B cell (primary cell): ENCODE measurements at regions not wholly inside any gene's neighbourhood (a gene's known extent, or its start where the extent isn't known, plus 50 kb on each side); places are given as distances from the start of the nearest gene placed in this dataset.

Experiments used
- ATAC-seq: fragments of 200-7000 bp; cut with Tn5 transposase; one replicate; pipeline ENCODE4 v1.10.0; 2021; ENCODE audit warnings: low read depth, mild to moderate bottlenecking, moderate number of reproducible peaks, moderate library complexity
- CTCF ChIA-PET: fragments of 350-600 bp; sonication (Branson Sonifier 250); formaldehyde crosslinking; loops from one replicate; lab custom pipeline; 2021; ENCODE audit warnings: antibody characterized with exemption, inconsistent platforms; lab: Charles Lee
- POLR2A ChIA-PET: fragments of 350-600 bp; sonication (Branson Sonifier 250); formaldehyde crosslinking; loops from one replicate; lab custom pipeline; 2021; ENCODE audit warnings: antibody characterized with exemption; lab: Charles Lee
- DNase-seq: peaks from one replicate; pipeline ENCODE4 v3.0.0; 2013
- H2AFZ ChIP-seq: 2 replicates; pipeline ENCODE4 v1.6.1; 2012; ENCODE audit warnings: mild to moderate bottlenecking, low read depth, low read length; ENCODE audit not compliant: insufficient read depth, poor library complexity, severe bottlenecking
- H3K27ac ChIP-seq, 2 donors: 1 replicate in 1 of 2; 2 replicates in 1 of 2; pipeline ENCODE4 v1.5.1; 2012 to 2013; ENCODE audit warnings: low read length in 2 of 2, mild to moderate bottlenecking in 2 of 2, moderate library complexity in 1 of 2
- H3K27me3 ChIP-seq, 4 experiments: fragments of 200-600 bp in 1 of 4; sonication (generic) in 1 of 4; replicated peaks in 1 of 4; 1 replicate in 2 of 4; 2 replicates in 2 of 4; pipeline versions ENCODE4 v1.6.1 to v1.7.0; 2013 to 2016; ENCODE audit warnings: low read length in 3 of 4, mild to moderate bottlenecking in 2 of 4, mixed read lengths in 1 of 4, moderate library complexity in 1 of 4; ENCODE audit not compliant: insufficient read depth in 4 of 4, control insufficient read depth in 3 of 4; ENCODE audit errors: control extremely low read depth in 1 of 4
- H3K36me3 ChIP-seq, 2 experiments: replicated peaks in 1 of 2; 1 replicate in 1 of 2; 2 replicates in 1 of 2; pipeline versions ENCODE4 v1.6.1 to v1.7.1; 2013; ENCODE audit warnings: low read length in 1 of 2; ENCODE audit not compliant: insufficient read depth in 2 of 2, control insufficient read depth in 1 of 2; ENCODE audit errors: control extremely low read depth in 1 of 2, extremely low read depth in 1 of 2
- H3K4me1 ChIP-seq, 2 donors: fragments of 200-600 bp in 1 of 2; sonication (generic) in 1 of 2; 1 replicate in 1 of 2; 2 replicates in 1 of 2; pipeline versions ENCODE4 v1.5.1 to v1.6.1; 2013 to 2017; ENCODE audit warnings: low read length in 2 of 2; ENCODE audit not compliant: control insufficient read depth in 2 of 2, insufficient read depth in 2 of 2
- H3K4me2 ChIP-seq: replicated peaks from 2 replicates; pipeline ENCODE3; 2012; ENCODE audit warnings: mild to moderate bottlenecking, low read depth, low read length; ENCODE audit not compliant: poor library complexity, severe bottlenecking
- H3K4me3 ChIP-seq, 5 experiments: fragments of 200-600 bp in 1 of 5; sonication (generic) in 1 of 5; 1 replicate in 3 of 5; 2 replicates in 2 of 5; pipeline versions ENCODE4 v1.5.1 to v1.7.0; 2011 to 2016; ENCODE audit warnings: low read length in 4 of 5, mild to moderate bottlenecking in 4 of 5, low read depth in 2 of 5, control low read depth in 1 of 5, moderate library complexity in 1 of 5; ENCODE audit not compliant: insufficient read depth in 1 of 5; ENCODE audit errors: control extremely low read depth in 1 of 5, extremely low read depth in 1 of 5
- H3K79me2 ChIP-seq: fragments of 200-600 bp; sonication (generic); one replicate; pipeline ENCODE4 v1.6.0; 2016; ENCODE audit warnings: low read length; ENCODE audit not compliant: control insufficient read depth, insufficient read depth
- H3K9ac ChIP-seq: fragments of 200-600 bp; sonication (generic); 2 replicates; pipeline ENCODE4 v1.6.1; 2017; ENCODE audit warnings: mild to moderate bottlenecking, low read length, moderate library complexity
- H3K9me3 ChIP-seq, 3 donors: one replicate each; pipeline versions ENCODE4 v1.6.1 to v1.7.1; 2013; ENCODE audit warnings: low read length in 2 of 3; ENCODE audit not compliant: control insufficient read depth in 2 of 3, insufficient read depth in 1 of 3; ENCODE audit errors: control extremely low read depth in 1 of 3
- H4K20me1 ChIP-seq: 2 replicates; pipeline ENCODE4 v1.6.0; 2012; ENCODE audit warnings: mild to moderate bottlenecking, low read length; ENCODE audit not compliant: insufficient read depth, control insufficient read depth, poor library complexity, severe bottlenecking
- H3K27ac Mint-ChIP-seq: one replicate; pipeline ENCODE4 v1.8.0; 2021; ENCODE audit warnings: mixed read lengths
- H3K27me3 Mint-ChIP-seq: one replicate; pipeline ENCODE4 v1.8.0; 2021; ENCODE audit warnings: mixed read lengths
- H3K4me1 Mint-ChIP-seq: one replicate; pipeline ENCODE4 v1.8.0; 2021; ENCODE audit warnings: mixed read lengths
- H3K4me3 Mint-ChIP-seq: one replicate; pipeline ENCODE4 v1.8.0; 2021; ENCODE audit warnings: mixed read lengths
- H3K9me3 Mint-ChIP-seq: one replicate; pipeline ENCODE4 v1.8.0; 2022; ENCODE audit warnings: mixed read lengths; ENCODE audit not compliant: insufficient read depth
- EZH2 ChIP-seq: IDR thresholded peaks from 2 replicates; pipeline ENCODE4 v1.6.1; 2012; ENCODE audit warnings: borderline replicate concordance, low read depth, mild to moderate bottlenecking, moderate library complexity, low read length; ENCODE audit not compliant: insufficient read depth, poor library complexity, severe bottlenecking
- WGBS: methylation state at CpG from one replicate; pipeline ENCODE4 v1.1.5; 2013; ENCODE audit warnings: missing lambda C conversion rate; ENCODE audit not compliant: insufficient coverage; 5-methylcytosine and 5-hydroxymethylcytosine counted together
- intact Hi-C: fragments of 100-400 bp; cut with micrococcal nuclease; formaldehyde crosslinking; loops from one replicate; pipeline ENCODE4 v1.10.0; 2022
- TF ChIP-seq, protein P1 (sequence below): fragments of 200-600 bp; IDR thresholded peaks from one replicate; pipeline ENCODE4 v1.8.0; 2022; ENCODE audit warnings: antibody characterized with exemption, mild to moderate bottlenecking

DNA sequence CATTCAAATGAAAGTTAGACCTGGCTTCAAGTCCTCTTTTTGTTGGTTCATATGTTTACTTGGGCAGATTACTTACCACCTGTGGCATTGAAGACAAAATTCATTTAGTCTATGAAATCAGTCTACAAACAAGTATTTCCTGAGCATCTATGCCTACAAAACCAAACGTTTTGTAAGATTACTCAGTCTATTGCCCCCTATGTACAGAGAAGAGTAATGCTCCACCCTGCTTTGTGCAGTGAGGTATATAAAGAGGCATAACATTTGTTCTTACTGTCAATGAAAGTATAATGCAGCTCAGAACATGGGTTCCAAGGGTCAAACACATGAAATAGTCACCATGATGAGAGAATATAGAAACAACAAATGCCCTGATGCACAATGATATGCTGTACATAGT lies 580.7 kb downstream of the KIF4B start:
- H3K27ac Mint-ChIP-seq, result no peak overlapping the region
- no peaks in the 10 kb centered on the region for H3K27me3 Mint-ChIP-seq
- H2AFZ ChIP-seq, result no peak overlapping the region
- no peaks in the 10 kb centered on the region for H3K27me3 ChIP-seq
- no peak overlapping the region for H3K4me3 ChIP-seq
- ChIA-PET CTCF (no interaction called here), POLR2A (no interaction called here)
- no peaks in the 10 kb centered on the region for H4K20me1 ChIP-seq
- H3K27ac ChIP-seq, result no peak overlapping the region
- H3K4me3 Mint-ChIP-seq, result no peak overlapping the region
- no CpG with 5 or more reads among the region's 1 CpG for WGBS
- H3K9me3 Mint-ChIP-seq, result no peaks in the 10 kb centered on the region
- H3K9me3 ChIP-seq, result no peaks in the 10 kb centered on the region
- no peaks in the 10 kb centered on the region for H3K4me1 Mint-ChIP-seq
- H3K36me3 ChIP-seq, result no peaks in the 10 kb centered on the region
- DNase-seq (no peak), ATAC-seq (no peak)
- H3K9ac ChIP-seq, result no peak overlapping the region
- no peaks in the 10 kb centered on the region for H3K79me2 ChIP-seq
- no peaks in the 10 kb centered on the region for H3K4me1 ChIP-seq
- intact Hi-C loops, result no loop called here
- no peak overlapping the region for H3K4me2 ChIP-seq
- TF ChIP-seq, protein P1, sequence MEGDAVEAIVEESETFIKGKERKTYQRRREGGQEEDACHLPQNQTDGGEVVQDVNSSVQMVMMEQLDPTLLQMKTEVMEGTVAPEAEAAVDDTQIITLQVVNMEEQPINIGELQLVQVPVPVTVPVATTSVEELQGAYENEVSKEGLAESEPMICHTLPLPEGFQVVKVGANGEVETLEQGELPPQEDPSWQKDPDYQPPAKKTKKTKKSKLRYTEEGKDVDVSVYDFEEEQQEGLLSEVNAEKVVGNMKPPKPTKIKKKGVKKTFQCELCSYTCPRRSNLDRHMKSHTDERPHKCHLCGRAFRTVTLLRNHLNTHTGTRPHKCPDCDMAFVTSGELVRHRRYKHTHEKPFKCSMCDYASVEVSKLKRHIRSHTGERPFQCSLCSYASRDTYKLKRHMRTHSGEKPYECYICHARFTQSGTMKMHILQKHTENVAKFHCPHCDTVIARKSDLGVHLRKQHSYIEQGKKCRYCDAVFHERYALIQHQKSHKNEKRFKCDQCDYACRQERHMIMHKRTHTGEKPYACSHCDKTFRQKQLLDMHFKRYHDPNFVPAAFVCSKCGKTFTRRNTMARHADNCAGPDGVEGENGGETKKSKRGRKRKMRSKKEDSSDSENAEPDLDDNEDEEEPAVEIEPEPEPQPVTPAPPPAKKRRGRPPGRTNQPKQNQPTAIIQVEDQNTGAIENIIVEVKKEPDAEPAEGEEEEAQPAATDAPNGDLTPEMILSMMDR, result no peak
- TF ChIP-seq EZH2, result no peak

DNA sequence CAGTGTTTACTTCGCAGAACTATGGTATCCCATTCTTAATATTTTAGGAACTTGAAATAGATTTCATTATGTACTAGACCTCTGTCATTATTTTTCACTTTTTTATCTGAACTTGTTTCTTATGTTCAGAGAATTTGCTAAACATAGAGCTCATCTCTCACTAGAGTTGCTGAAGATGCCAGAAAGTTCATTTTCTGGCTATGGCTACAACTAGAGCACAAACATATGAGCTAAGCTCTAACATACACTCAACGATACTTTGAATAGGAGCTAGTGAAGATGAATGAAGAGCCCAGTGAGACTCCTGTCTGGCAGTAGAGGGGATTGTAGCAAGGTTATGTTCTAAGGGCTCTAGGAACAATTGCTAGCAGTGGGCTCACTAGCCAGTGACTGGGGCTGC lies 582.2 kb downstream of the KIF4B start:
- Mint-ChIP-seq H3K4me1 (no peaks in the 10 kb centered on the region), H3K9me3 (no peaks in the 10 kb centered on the region), H3K27ac (no peak overlapping the region), H3K27me3 (no peaks in the 10 kb centered on the region), H3K4me3 (no peak overlapping the region)
- POLR2A ChIA-PET, result no interaction called here
- Histone ChIP-seq H3K9ac (no peak overlapping the region), H4K20me1 (no peaks in the 10 kb centered on the region), H3K4me3 (no peak overlapping the region), H3K27ac (no peak overlapping the region), H3K36me3 (no peaks in the 10 kb centered on the region), H3K4me1 (no peaks in the 10 kb centered on the region), H3K9me3 (no peaks in the 10 kb centered on the region), H3K27me3 (no peaks in the 10 kb centered on the region), H3K79me2 (no peaks in the 10 kb centered on the region), H2AFZ (no peak overlapping the region), H3K4me2 (no peak overlapping the region)
- CTCF ChIA-PET, result no interaction called here
- no CpG with 5 or more reads among the region's 2 CpGs for whole genome bisulfite sequencing
- no peak for TF ChIP-seq EZH2
- TF ChIP-seq, protein P1, result no peak
- ATAC-seq, result no peak
- no peak for DNase-seq
- intact Hi-C loops, result no loop called here
